Gastrocnemius medialis (tissue), 4 donors: ENCODE measurements at regions not wholly inside any gene's neighbourhood (a gene's known extent, or its start where the extent isn't known, plus 50 kb on each side); places are given as distances from the start of the nearest gene placed in this dataset.

Experiments used
- CTCF ChIP-seq, 5 experiments: fragments of 450-650 bp in 3 of 5; fragments of 200-600 bp in 2 of 5; sonication (generic) in 2 of 5; IDR thresholded peaks in 4 of 5; conservative IDR thresholded peaks in 1 of 5; 1 replicate in 4 of 5; 2 replicates in 1 of 5; pipeline ENCODE4 v1.5.1; 2016 to 2019; ENCODE audit warnings: antibody characterized with exemption in 5 of 5, mild to moderate bottlenecking in 3 of 5, moderate library complexity in 3 of 5
- POLR2A ChIP-seq, 2 donors: fragments of 450-650 bp; IDR thresholded peaks; one replicate each; pipeline ENCODE4 v1.6.1; 2017; ENCODE audit warnings: antibody characterized with exemption in 2 of 2, mild to moderate bottlenecking in 2 of 2, moderate library complexity in 2 of 2

GRCh38 chr15:54779271-54779670 is 417.5 kb downstream of the RSL24D1 start:
- no peak for TF ChIP-seq POLR2A (IDR thresholded peaks at IDR 0.05)
- no peak for TF ChIP-seq CTCF (IDR thresholded peaks at IDR 0.05 in 4 of 5, conservative IDR thresholded peaks at IDR 0.05 in 1 of 5)
